B cell (primary cell): ENCODE measurements at regions not wholly inside any gene's neighbourhood (a gene's known extent, or its start where the extent isn't known, plus 50 kb on each side); places are given as distances from the start of the nearest gene placed in this dataset.

Experiments
- CTCF ChIP-seq: fragments of 200-600 bp; IDR thresholded peaks from one replicate; pipeline ENCODE4 v1.8.0; 2022; ENCODE audit warnings: antibody characterized with exemption, mild to moderate bottlenecking
- EZH2 ChIP-seq: IDR thresholded peaks from 2 replicates; pipeline ENCODE4 v1.6.1; 2012; ENCODE audit warnings: borderline replicate concordance, low read depth, mild to moderate bottlenecking, moderate library complexity, low read length; ENCODE audit not compliant: insufficient read depth, poor library complexity, severe bottlenecking

GRCh38 chr5:12557012-12557411 lies 652.8 kb upstream of the CTNND2 start:
- TF ChIP-seq CTCF (no peak), EZH2 (no peak)
